ENCODE measurements at regions not wholly inside any gene's neighbourhood (a gene's known extent, or its start where the extent isn't known, plus 50 kb on each side); places are given as distances from the start of the nearest gene placed in this dataset.

GRCh38 chr17:77571155-77571981 is 387.1 kb upstream of the TNRC6C start:
- DNase-seq (ENCODE audit: low read depth, low spot score), result no peak
- H3K4me3 ChIP-seq (ENCODE audit: low read depth, low read length), result no peak overlapping the region; the same call in 1 of the 2 replicates
- ChIA-PET CTCF (interaction anchor here (1.8 kb wide), 1 partner anchor 29 kb away, joined by 6 read pairs; no protein-coding TSS in a partner anchor), POLR2A (no interaction called here)
- TF ChIP-seq, protein P1, sequence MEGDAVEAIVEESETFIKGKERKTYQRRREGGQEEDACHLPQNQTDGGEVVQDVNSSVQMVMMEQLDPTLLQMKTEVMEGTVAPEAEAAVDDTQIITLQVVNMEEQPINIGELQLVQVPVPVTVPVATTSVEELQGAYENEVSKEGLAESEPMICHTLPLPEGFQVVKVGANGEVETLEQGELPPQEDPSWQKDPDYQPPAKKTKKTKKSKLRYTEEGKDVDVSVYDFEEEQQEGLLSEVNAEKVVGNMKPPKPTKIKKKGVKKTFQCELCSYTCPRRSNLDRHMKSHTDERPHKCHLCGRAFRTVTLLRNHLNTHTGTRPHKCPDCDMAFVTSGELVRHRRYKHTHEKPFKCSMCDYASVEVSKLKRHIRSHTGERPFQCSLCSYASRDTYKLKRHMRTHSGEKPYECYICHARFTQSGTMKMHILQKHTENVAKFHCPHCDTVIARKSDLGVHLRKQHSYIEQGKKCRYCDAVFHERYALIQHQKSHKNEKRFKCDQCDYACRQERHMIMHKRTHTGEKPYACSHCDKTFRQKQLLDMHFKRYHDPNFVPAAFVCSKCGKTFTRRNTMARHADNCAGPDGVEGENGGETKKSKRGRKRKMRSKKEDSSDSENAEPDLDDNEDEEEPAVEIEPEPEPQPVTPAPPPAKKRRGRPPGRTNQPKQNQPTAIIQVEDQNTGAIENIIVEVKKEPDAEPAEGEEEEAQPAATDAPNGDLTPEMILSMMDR (IDR thresholded peaks at IDR 0.05; ENCODE audit: insufficient read depth, low read length, missing control alignments), result no peak

GRCh38 chr17:77572065-77572601 is 386.4 kb upstream of the TNRC6C start:
- TF ChIP-seq, protein P1 (IDR thresholded peaks at IDR 0.05; ENCODE audit: insufficient read depth, low read length, missing control alignments), result no peak
- H3K4me3 ChIP-seq (ENCODE audit: low read depth, low read length), result no peak overlapping the region
- POLR2A ChIA-PET, result no interaction called here
- no peak for DNase-seq (ENCODE audit: low read depth, low spot score)
- CTCF ChIA-PET, result interaction anchor here (1.8 kb wide), 1 partner anchor 30 kb away, joined by 6 read pairs; no protein-coding TSS in a partner anchor

DNA sequence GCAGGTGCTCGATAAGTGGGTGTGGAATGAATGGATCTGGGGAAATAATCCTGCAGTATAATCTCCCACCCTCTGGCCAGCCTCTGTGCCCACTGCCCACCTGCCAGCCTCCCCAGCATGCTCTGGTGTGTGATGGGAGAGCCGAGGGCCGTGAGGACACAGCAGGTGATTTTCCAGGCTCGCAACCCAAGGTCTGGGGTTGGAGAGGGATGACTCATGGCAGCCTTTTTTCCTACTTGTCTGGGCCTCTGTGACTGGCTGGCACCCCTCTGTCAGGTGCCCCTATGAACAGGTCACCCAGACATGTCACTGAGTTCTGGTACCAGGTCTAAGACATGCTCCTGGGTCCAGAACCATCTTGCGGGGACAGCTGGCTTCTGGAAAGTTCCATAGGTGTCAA is 385.7 kb upstream of the TNRC6C start:
- POLR2A ChIA-PET, result no interaction called here
- no peak overlapping the region for H3K4me3 ChIP-seq (ENCODE audit: low read depth, low read length)
- no peak for DNase-seq (ENCODE audit: low read depth, low spot score)
- CTCF ChIA-PET, result interaction anchor here (1.8 kb wide), 1 partner anchor 31 kb away, joined by 6 read pairs; no protein-coding TSS in a partner anchor
- TF ChIP-seq, protein P1 (IDR thresholded peaks at IDR 0.05; ENCODE audit: insufficient read depth, low read length, missing control alignments), result no peak

DNA sequence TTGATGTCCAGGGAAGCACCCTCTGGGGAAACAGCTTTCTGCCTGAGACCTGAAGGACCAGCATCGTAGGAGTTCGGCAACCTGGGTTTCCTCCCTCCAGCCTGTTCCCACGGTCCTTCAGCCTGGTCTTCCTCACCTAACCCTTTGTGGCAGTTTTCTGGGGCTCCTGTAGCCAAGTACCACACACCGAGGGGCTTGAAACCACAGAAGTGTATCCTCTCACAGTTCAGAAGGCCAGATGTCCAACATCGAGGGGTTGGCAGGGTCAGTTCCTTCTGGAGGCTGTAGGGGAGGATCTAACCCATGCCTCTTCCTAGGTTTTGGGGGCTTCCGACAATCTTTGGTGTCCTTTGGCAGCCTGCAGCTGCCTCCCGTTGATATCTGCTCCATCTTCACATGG is 381.0 kb upstream of the TNRC6C start:
- H3K4me3 ChIP-seq (ENCODE audit: low read depth, low read length), result no peak overlapping the region
- no peak for DNase-seq (ENCODE audit: low read depth, low spot score)
- CTCF ChIA-PET, result no interaction called here
- TF ChIP-seq, protein P1 (IDR thresholded peaks at IDR 0.05; ENCODE audit: insufficient read depth, low read length, missing control alignments), result no peak
- POLR2A ChIA-PET, result no interaction called here

- DNase-seq (ENCODE audit: low read depth, low spot score), result no peak
- TF ChIP-seq, protein P1 (IDR thresholded peaks at IDR 0.05; ENCODE audit: insufficient read depth, low read length, missing control alignments), result no peak
- H3K4me3 ChIP-seq (ENCODE audit: low read depth, low read length), result no peak overlapping the region
- ChIA-PET CTCF (no interaction called here), POLR2A (no interaction called here)
Observed at GRCh38 chr17:77579131-77579530, 379.4 kb upstream of the TNRC6C start.

DNA sequence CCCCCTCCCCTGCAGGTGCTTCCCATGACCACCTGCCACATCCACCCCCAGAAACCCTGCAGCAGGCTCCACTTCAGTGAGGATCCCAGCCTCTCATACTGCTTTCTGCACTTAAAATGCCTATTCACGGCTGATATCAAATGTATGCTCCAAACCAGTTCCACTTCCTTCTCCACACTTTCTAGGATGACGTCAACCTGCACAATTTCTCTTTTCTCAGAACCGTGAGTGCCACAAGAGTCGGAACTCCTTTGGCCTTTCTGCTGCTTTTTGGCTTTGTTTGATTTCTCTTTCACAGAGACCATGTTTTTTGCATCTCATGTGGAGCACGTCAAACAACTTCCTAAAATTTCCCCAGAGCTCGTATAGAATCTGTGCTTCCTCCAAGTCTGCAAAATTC is 378.8 kb upstream of the TNRC6C start:
- TF ChIP-seq, protein P1 (IDR thresholded peaks at IDR 0.05; ENCODE audit: insufficient read depth, low read length, missing control alignments), result no peak
- H3K4me3 ChIP-seq (ENCODE audit: low read depth, low read length), result no peak overlapping the region
- CTCF ChIA-PET, result no interaction called here
- DNase-seq (ENCODE audit: low read depth, low spot score), result no peak
- POLR2A ChIA-PET, result no interaction called here

Measured in AG04449 (cell line).